ENCODE measurements at regions not wholly inside any gene's neighbourhood (a gene's known extent, or its start where the extent isn't known, plus 50 kb on each side); places are given as distances from the start of the nearest gene placed in this dataset.

GRCh38 chr12:76199808-76200207 is 115.3 kb upstream of the NAP1L1 start:
- H3K36me3 ChIP-seq (ENCODE audit: insufficient read depth, low read length), result no peaks in the 10 kb centered on the region
- no peaks in the 10 kb centered on the region for H4K20me1 ChIP-seq (ENCODE audit: insufficient read depth, low read length)
- DNase-seq (ENCODE audit: low spot score), result no peak
- intact Hi-C loops (cut with micrococcal nuclease; ENCODE audit: unreplicated experiment), result no loop called here
- ChIA-PET POLR2A (interaction anchor here (0.6 kb wide), 1 partner anchor 11 kb away, joined by 3 read pairs; no protein-coding TSS in a partner anchor), CTCF (ENCODE audit: unreplicated experiment) (no interaction called here)
- H3K79me2 ChIP-seq (ENCODE audit: insufficient read depth, low read depth, low read length), result no peaks in the 10 kb centered on the region
- no TSS peak for BruUV-seq (replicated peaks)
- no peak for TF ChIP-seq CTCF (conservative IDR thresholded peaks at IDR 0.05; ENCODE audit: low read length)
- no peak for TF ChIP-seq EZH2phosphoT487 (IDR thresholded peaks at IDR 0.05; ENCODE audit: borderline replicate concordance, low read depth, low read length)
- H3K4me1 ChIP-seq (ENCODE audit: insufficient read depth, low read length, poor library complexity, severe bottlenecking), result no peaks in the 10 kb centered on the region
- no peak overlapping the region for H2AFZ ChIP-seq (ENCODE audit: low read length)
- H3K27ac ChIP-seq (ENCODE audit: low read depth, low read length, poor library complexity, severe bottlenecking), result no peak overlapping the region
- 0 out of 2 replicates have a peak, but pooled peaks cover 13% of the 10 kb centered on the region for H3K9me3 ChIP-seq (ENCODE audit: low read length)
- no peak overlapping the region for H3K4me2 ChIP-seq (ENCODE audit: low read length)
- no peaks in the 10 kb centered on the region for H3K9me2 ChIP-seq (ENCODE audit: insufficient read depth, low read length)
- H3K4me3 ChIP-seq (ENCODE audit: low read depth, low read length, poor library complexity, severe bottlenecking), result no peak overlapping the region

- H3K9me3 ChIP-seq (ENCODE audit: low read length), result 0 out of 2 replicates have a peak, but pooled peaks cover 13% of the 10 kb centered on the region
- no peak overlapping the region for H3K4me2 ChIP-seq (ENCODE audit: low read length)
- H3K79me2 ChIP-seq (ENCODE audit: insufficient read depth, low read depth, low read length), result no peaks in the 10 kb centered on the region
- POLR2A ChIA-PET, result interaction anchor here (0.6 kb wide), 1 partner anchor 76 kb away, joined by 3 read pairs; no protein-coding TSS in a partner anchor
- H3K4me3 ChIP-seq (ENCODE audit: low read depth, low read length, poor library complexity, severe bottlenecking), result no peak overlapping the region
- CTCF ChIA-PET (ENCODE audit: unreplicated experiment), result no interaction called here
- intact Hi-C loops (cut with micrococcal nuclease; ENCODE audit: unreplicated experiment), result no loop called here
- no peaks in the 10 kb centered on the region for H4K20me1 ChIP-seq (ENCODE audit: insufficient read depth, low read length)
- TF ChIP-seq CTCF (conservative IDR thresholded peaks at IDR 0.05; ENCODE audit: low read length) (no peak), EZH2phosphoT487 (IDR thresholded peaks at IDR 0.05; ENCODE audit: borderline replicate concordance, low read depth, low read length) (no peak)
- H3K27ac ChIP-seq (ENCODE audit: low read depth, low read length, poor library complexity, severe bottlenecking), result no peak overlapping the region
- DNase-seq (ENCODE audit: low spot score), result no peak
- no peaks in the 10 kb centered on the region for H3K4me1 ChIP-seq (ENCODE audit: insufficient read depth, low read length, poor library complexity, severe bottlenecking)
- no peak overlapping the region for H2AFZ ChIP-seq (ENCODE audit: low read length)
- H3K36me3 ChIP-seq (ENCODE audit: insufficient read depth, low read length), result no peaks in the 10 kb centered on the region
- BruUV-seq (replicated peaks), result no TSS peak
- no peaks in the 10 kb centered on the region for H3K9me2 ChIP-seq (ENCODE audit: insufficient read depth, low read length)
Observed at GRCh38 chr12:76198839-76199238, 114.4 kb upstream of the NAP1L1 start.

GRCh38 chr12:76197283-76197682 is 112.8 kb upstream of the NAP1L1 start:
- CTCF ChIA-PET (ENCODE audit: unreplicated experiment), result no interaction called here
- no peak for TF ChIP-seq EZH2phosphoT487 (IDR thresholded peaks at IDR 0.05; ENCODE audit: borderline replicate concordance, low read depth, low read length)
- no peak for TF ChIP-seq CTCF (conservative IDR thresholded peaks at IDR 0.05; ENCODE audit: low read length)
- no peak overlapping the region for H2AFZ ChIP-seq (ENCODE audit: low read length)

More at GRCh38 chr12:76197283-76197682, 112.8 kb upstream of the NAP1L1 start:
- no peak overlapping the region for H3K27ac ChIP-seq (ENCODE audit: low read depth, low read length, poor library complexity, severe bottlenecking)
- POLR2A ChIA-PET, result no interaction called here
- no peaks in the 10 kb centered on the region for H3K4me1 ChIP-seq (ENCODE audit: insufficient read depth, low read length, poor library complexity, severe bottlenecking)
- no peaks in the 10 kb centered on the region for H4K20me1 ChIP-seq (ENCODE audit: insufficient read depth, low read length)
- 0 out of 2 replicates have a peak, but pooled peaks cover 13% of the 10 kb centered on the region for H3K9me3 ChIP-seq (ENCODE audit: low read length)
- H3K4me2 ChIP-seq (ENCODE audit: low read length), result no peak overlapping the region
- no peak overlapping the region for H3K4me3 ChIP-seq (ENCODE audit: low read depth, low read length, poor library complexity, severe bottlenecking)
- no peaks in the 10 kb centered on the region for H3K36me3 ChIP-seq (ENCODE audit: insufficient read depth, low read length)
- no peaks in the 10 kb centered on the region for H3K79me2 ChIP-seq (ENCODE audit: insufficient read depth, low read depth, low read length)
- no peak for DNase-seq (ENCODE audit: low spot score)
- BruUV-seq (replicated peaks), result no TSS peak
- intact Hi-C loops (cut with micrococcal nuclease; ENCODE audit: unreplicated experiment), result no loop called here
- no peaks in the 10 kb centered on the region for H3K9me2 ChIP-seq (ENCODE audit: insufficient read depth, low read length)

All from OCI-LY7 (cell line).